Gastrocnemius medialis (tissue), 4 donors: ENCODE measurements at regions not wholly inside any gene's neighbourhood (a gene's known extent, or its start where the extent isn't known, plus 50 kb on each side); places are given as distances from the start of the nearest gene placed in this dataset.

Experiments
- ATAC-seq, 2 donors: fragments of 150-250 bp; one replicate each; pipeline ENCODE4 v1.9.1; 2016
- DNase-seq, 2 donors: peaks; one replicate each; pipeline ENCODE4 v3.0.0-alpha.2; 2019
- H3K27ac ChIP-seq, 4 donors: fragments of 200-600 bp; sonication (generic); 1 replicate in 1 of 4; 2 replicates in 3 of 4; pipeline ENCODE4 v1.5.1; 2016 to 2018; ENCODE audit warnings: mild to moderate bottlenecking in 2 of 4, moderate library complexity in 1 of 4
- H3K27me3 ChIP-seq, 3 donors: fragments of 200-600 bp; sonication (generic) in 2 of 3; 1 replicate in 1 of 3; 2 replicates in 2 of 3; pipeline versions ENCODE4 v1.5.1 to v1.6.0; 2016 to 2019; ENCODE audit warnings: mild to moderate bottlenecking in 1 of 3, moderate library complexity in 1 of 3
- H3K36me3 ChIP-seq, 2 donors: fragments of 200-600 bp; sonication (generic) in 1 of 2; one replicate each; pipeline ENCODE4 v1.5.1; 2017 to 2018
- H3K4me1 ChIP-seq, 2 donors: fragments of 200-600 bp; sonication (generic) in 1 of 2; one replicate each; pipeline ENCODE4 v1.5.1; 2016 to 2017; ENCODE audit warnings: mild to moderate bottlenecking in 2 of 2
- H3K4me3 ChIP-seq, 4 donors: fragments of 200-600 bp; sonication (generic) in 3 of 4; 1 replicate in 1 of 4; 2 replicates in 3 of 4; pipeline ENCODE4 v1.5.1; 2016 to 2019; ENCODE audit warnings: mild to moderate bottlenecking in 2 of 4
- H3K9me3 ChIP-seq, 3 donors: fragments of 200-600 bp; sonication (generic) in 2 of 3; 1 replicate in 1 of 3; 2 replicates in 2 of 3; pipeline ENCODE4 v1.5.1; 2016 to 2019
- CTCF ChIP-seq, 5 experiments: fragments of 450-650 bp in 3 of 5; fragments of 200-600 bp in 2 of 5; sonication (generic) in 2 of 5; IDR thresholded peaks in 4 of 5; conservative IDR thresholded peaks in 1 of 5; 1 replicate in 4 of 5; 2 replicates in 1 of 5; pipeline ENCODE4 v1.5.1; 2016 to 2019; ENCODE audit warnings: antibody characterized with exemption in 5 of 5, mild to moderate bottlenecking in 3 of 5, moderate library complexity in 3 of 5
- POLR2A ChIP-seq, 2 donors: fragments of 450-650 bp; IDR thresholded peaks; one replicate each; pipeline ENCODE4 v1.6.1; 2017; ENCODE audit warnings: antibody characterized with exemption in 2 of 2, mild to moderate bottlenecking in 2 of 2, moderate library complexity in 2 of 2
- in situ Hi-C, 4 donors: fragments of 200-750 bp; cut with MboI; loops; one replicate each; pipeline versions ENCODE4 v1.15.0 to v1.8.0; 2017; ENCODE audit warnings: low sequenced_read_pairs in 4 of 4
- intact Hi-C: fragments of 100-400 bp; cut with DNase I; formaldehyde crosslinking; loops from one replicate; pipeline ENCODE4 v1.15.1; 2023; ENCODE audit warnings: low total_unique reads

- in situ Hi-C loops (no loop called here), intact Hi-C loops (no loop called here)
- Histone ChIP-seq H3K36me3 (no peaks in the 10 kb centered on the region), H3K27ac (no peak overlapping the region), H3K4me1 (no peaks in the 10 kb centered on the region), H3K27me3 (no peaks in the 10 kb centered on the region), H3K9me3 (no peaks in the 10 kb centered on the region), H3K4me3 (no peak overlapping the region)
- TF ChIP-seq CTCF (IDR thresholded peaks at IDR 0.05 in 4 of 5, conservative IDR thresholded peaks at IDR 0.05 in 1 of 5) (no peak), POLR2A (IDR thresholded peaks at IDR 0.05) (no peak)
- DNase-seq = no peak
- ATAC-seq = no peak
Measured at GRCh38 chr5:99239826-99240360, 311.1 kb upstream of the CHD1 start.

GRCh38 chr5:99191206-99191745 is 262.5 kb upstream of the CHD1 start:
- ATAC-seq (no peak), DNase-seq (no peak)
- H3K4me3 ChIP-seq = no peak overlapping the region
- no peaks in the 10 kb centered on the region for H3K9me3 ChIP-seq
- no peaks in the 10 kb centered on the region for H3K4me1 ChIP-seq
- H3K36me3 ChIP-seq = no peaks in the 10 kb centered on the region
- in situ Hi-C loops (no loop called here), intact Hi-C loops (no loop called here)
- TF ChIP-seq CTCF (IDR thresholded peaks at IDR 0.05 in 4 of 5, conservative IDR thresholded peaks at IDR 0.05 in 1 of 5) (no peak), POLR2A (IDR thresholded peaks at IDR 0.05) (no peak)
- H3K27ac ChIP-seq = no peak overlapping the region
- no peaks in the 10 kb centered on the region for H3K27me3 ChIP-seq

GRCh38 chr5:99187611-99188010 is 258.8 kb upstream of the CHD1 start:
- H3K27ac ChIP-seq = no peak overlapping the region
- H3K4me3 ChIP-seq = no peak overlapping the region
- no peaks in the 10 kb centered on the region for H3K9me3 ChIP-seq
- in situ Hi-C loops (no loop called here), intact Hi-C loops (no loop called here)
- DNase-seq (no peak), ATAC-seq (no peak)
- TF ChIP-seq POLR2A (IDR thresholded peaks at IDR 0.05) = no peak
- no peak for TF ChIP-seq CTCF (IDR thresholded peaks at IDR 0.05 in 4 of 5, conservative IDR thresholded peaks at IDR 0.05 in 1 of 5)
- no peaks in the 10 kb centered on the region for H3K4me1 ChIP-seq
- no peaks in the 10 kb centered on the region for H3K27me3 ChIP-seq
- H3K36me3 ChIP-seq = no peaks in the 10 kb centered on the region

GRCh38 chr5:99179206-99179605 is 250.4 kb upstream of the CHD1 start:
- Histone ChIP-seq H3K4me3 (no peak overlapping the region), H3K9me3 (no peaks in the 10 kb centered on the region), H3K27ac (no peak overlapping the region), H3K36me3 (no peaks in the 10 kb centered on the region), H3K4me1 (no peaks in the 10 kb centered on the region), H3K27me3 (no peaks in the 10 kb centered on the region)
- TF ChIP-seq POLR2A (IDR thresholded peaks at IDR 0.05) (no peak), CTCF (IDR thresholded peaks at IDR 0.05 in 4 of 5, conservative IDR thresholded peaks at IDR 0.05 in 1 of 5) (no peak)
- intact Hi-C loops (no loop called here), in situ Hi-C loops (no loop called here)
- DNase-seq (no peak), ATAC-seq (no peak)

GRCh38 chr5:99177796-99178195 is 249.0 kb upstream of the CHD1 start:
- H3K27me3 ChIP-seq = no peaks in the 10 kb centered on the region
- no peaks in the 10 kb centered on the region for H3K36me3 ChIP-seq
- no peak overlapping the region for H3K27ac ChIP-seq
- no peaks in the 10 kb centered on the region for H3K4me1 ChIP-seq
- no peak for DNase-seq
- intact Hi-C loops = no loop called here
- in situ Hi-C loops = no loop called here
- no peak overlapping the region for H3K4me3 ChIP-seq
- TF ChIP-seq POLR2A (IDR thresholded peaks at IDR 0.05) = no peak
- no peak for TF ChIP-seq CTCF (IDR thresholded peaks at IDR 0.05 in 4 of 5, conservative IDR thresholded peaks at IDR 0.05 in 1 of 5)
- no peaks in the 10 kb centered on the region for H3K9me3 ChIP-seq
- ATAC-seq = no peak
